ENCODE measurements at regions not wholly inside any gene's neighbourhood (a gene's known extent, or its start where the extent isn't known, plus 50 kb on each side); places are given as distances from the start of the nearest gene placed in this dataset.
A peak's percentile ranks its signal among the peaks of the same experiment; 100 is the strongest.

DNA sequence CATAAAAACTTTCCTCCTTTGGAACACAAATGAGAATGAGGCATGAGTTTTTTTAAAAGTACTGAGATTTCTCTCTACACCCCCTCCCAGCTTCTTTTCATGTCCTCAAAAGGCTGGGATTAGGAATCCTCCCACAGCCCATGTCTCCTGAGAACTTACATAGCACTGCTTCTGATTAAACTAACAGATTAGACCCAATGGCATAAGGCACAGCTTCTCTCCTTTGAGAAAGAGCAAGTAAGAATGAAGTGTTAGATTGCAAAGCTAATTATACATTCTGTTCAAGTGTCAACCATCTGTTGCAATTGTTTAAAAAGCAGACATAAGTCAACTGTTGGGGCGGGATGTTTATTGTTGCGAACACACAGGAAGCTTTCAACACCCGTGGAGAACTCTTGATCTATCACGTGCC, 715.1 kb downstream of the CDH11 start:
- H3K27me3 ChIP-seq = no peaks in the 10 kb centered on the region
- no peak overlapping the region for H3K27ac ChIP-seq
- TF ChIP-seq, protein P1, sequence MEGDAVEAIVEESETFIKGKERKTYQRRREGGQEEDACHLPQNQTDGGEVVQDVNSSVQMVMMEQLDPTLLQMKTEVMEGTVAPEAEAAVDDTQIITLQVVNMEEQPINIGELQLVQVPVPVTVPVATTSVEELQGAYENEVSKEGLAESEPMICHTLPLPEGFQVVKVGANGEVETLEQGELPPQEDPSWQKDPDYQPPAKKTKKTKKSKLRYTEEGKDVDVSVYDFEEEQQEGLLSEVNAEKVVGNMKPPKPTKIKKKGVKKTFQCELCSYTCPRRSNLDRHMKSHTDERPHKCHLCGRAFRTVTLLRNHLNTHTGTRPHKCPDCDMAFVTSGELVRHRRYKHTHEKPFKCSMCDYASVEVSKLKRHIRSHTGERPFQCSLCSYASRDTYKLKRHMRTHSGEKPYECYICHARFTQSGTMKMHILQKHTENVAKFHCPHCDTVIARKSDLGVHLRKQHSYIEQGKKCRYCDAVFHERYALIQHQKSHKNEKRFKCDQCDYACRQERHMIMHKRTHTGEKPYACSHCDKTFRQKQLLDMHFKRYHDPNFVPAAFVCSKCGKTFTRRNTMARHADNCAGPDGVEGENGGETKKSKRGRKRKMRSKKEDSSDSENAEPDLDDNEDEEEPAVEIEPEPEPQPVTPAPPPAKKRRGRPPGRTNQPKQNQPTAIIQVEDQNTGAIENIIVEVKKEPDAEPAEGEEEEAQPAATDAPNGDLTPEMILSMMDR (IDR thresholded peaks at IDR 0.05) = no peak
- TF ChIP-seq POLR2A (IDR thresholded peaks at IDR 0.05) = no peak
- DNase-seq (no peak), ATAC-seq (no peak)
- intact Hi-C loops (cut with DNase I) = no loop called here
- no peaks in the 10 kb centered on the region for H3K36me3 ChIP-seq
- H3K4me3 ChIP-seq = no peak overlapping the region
- no peaks in the 10 kb centered on the region for H3K9me3 ChIP-seq
- H3K4me1 ChIP-seq = peaks cover 0 to 7% (median 0%) of the 10 kb centered on the region in 12 donors
- 26 to 47% (median 32%) methylated on average over 4 of the region's 4 CpGs for WGBS, 4 donors

DNA sequence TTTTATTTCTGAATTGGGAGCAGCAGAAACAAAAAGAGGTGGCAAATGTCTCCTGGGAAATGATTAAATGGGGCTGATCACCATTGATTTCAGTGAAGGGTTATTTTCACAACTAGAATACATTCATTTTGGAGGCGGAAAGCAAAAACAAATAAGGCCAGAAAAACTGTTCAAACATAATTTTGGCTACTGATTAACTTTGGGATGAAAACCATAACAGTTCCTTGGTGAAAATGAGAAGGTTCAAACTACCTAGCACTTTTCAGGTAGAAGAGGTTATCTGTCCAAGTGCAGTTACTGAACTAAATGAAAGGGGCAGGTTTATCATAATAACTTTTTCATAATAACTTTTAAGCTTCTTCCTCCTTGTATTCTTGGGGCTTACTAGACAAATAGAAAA, 718.5 kb downstream of the CDH11 start:
- no peak overlapping the region for H3K4me3 ChIP-seq
- intact Hi-C loops (cut with DNase I) = no loop called here
- WGBS, 4 donors = 93 to 95% (median 94%) methylated on average over 1 of the region's 1 CpG

DNA sequence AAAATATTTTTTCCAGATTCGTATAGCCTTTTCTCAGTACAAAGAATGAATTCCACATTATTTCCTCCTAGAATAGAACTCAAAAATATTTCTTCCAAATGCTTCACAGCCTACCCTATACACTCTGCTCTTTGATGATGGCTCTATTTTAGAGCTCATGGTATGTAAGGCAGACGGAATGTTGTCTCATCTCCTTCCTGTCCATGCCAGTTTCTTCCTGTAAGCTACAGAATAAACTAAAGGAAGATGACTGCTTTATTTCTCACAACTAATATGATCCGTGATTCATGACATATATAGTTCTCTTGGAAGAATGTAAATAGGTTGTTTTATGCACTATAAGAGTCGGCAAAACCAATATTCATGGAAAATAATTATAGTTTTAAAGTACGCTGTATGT, 723.1 kb downstream of the CDH11 start:
- no peaks in the 10 kb centered on the region for H3K9me3 ChIP-seq
- H3K4me3 ChIP-seq = no peak overlapping the region
- no peaks in the 10 kb centered on the region for H3K36me3 ChIP-seq
- peaks cover 0 to 9% (median 0%) of the 10 kb centered on the region in 12 donors for H3K4me1 ChIP-seq
- TF ChIP-seq POLR2A (IDR thresholded peaks at IDR 0.05) = no peak
- TF ChIP-seq, protein P1 (IDR thresholded peaks at IDR 0.05) = no peak
- DNase-seq = no peak
- no peaks in the 10 kb centered on the region for H3K27me3 ChIP-seq
- no peak overlapping the region for H3K27ac ChIP-seq
- 70 to 86% (median 79%) methylated on average over 5 of the region's 5 CpGs for WGBS, 4 donors
- intact Hi-C loops (cut with DNase I) = no loop called here
- ATAC-seq = no peak

More for the DNA sequence above, 718.5 kb downstream of the CDH11 start:
- H3K27ac ChIP-seq = no peak overlapping the region
- TF ChIP-seq, protein P1 (IDR thresholded peaks at IDR 0.05) = no peak
- TF ChIP-seq POLR2A (IDR thresholded peaks at IDR 0.05) = no peak
- H3K4me1 ChIP-seq = peaks cover 0 to 3% (median 0%) of the 10 kb centered on the region in 12 donors
- no peaks in the 10 kb centered on the region for H3K27me3 ChIP-seq
- no peaks in the 10 kb centered on the region for H3K9me3 ChIP-seq
- DNase-seq (no peak), ATAC-seq (no peak)
- H3K36me3 ChIP-seq = no peaks in the 10 kb centered on the region

DNA sequence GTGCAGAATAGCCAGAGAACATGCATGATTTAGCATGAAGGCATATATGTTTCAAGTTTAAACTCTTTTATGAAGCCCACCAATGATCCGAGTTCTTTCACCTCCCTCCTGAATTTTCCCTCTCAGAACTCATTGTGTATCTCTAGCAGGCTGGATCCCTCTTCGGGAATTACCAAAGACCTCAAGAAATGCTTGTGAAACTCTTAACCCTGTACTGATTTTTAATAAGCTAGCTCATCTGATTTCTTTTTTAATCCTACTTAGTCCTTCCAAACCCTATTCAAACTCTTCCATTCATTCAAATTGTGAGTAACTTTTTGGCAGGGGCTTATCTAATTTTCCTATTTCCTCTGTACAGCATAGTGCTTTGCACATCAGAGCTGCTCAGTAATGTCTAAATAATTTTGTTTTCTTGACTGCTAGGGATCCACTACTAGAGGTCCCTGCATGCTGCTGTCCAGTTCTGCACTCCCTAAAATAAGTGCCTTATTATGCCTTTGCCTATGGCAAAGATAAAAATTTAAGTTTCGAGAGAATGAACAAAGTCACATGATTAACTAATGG, 723.8 kb downstream of the CDH11 start:
- Histone ChIP-seq H3K4me1 (peaks cover 0 to 9% (median 0%) of the 10 kb centered on the region in 12 donors), H3K27me3 (no peaks in the 10 kb centered on the region), H3K27ac (no peak overlapping the region), H3K4me3 (no peak overlapping the region), H3K9me3 (no peaks in the 10 kb centered on the region), H3K36me3 (no peaks in the 10 kb centered on the region)
- 61 to 65% (median 63%) methylated on average over 3 of the region's 3 CpGs for WGBS, 4 donors
- intact Hi-C loops (cut with DNase I) = no loop called here
- DNase-seq (no peak), ATAC-seq (peak; percentile 61 to 89 (median 74))
- no peak for TF ChIP-seq POLR2A (IDR thresholded peaks at IDR 0.05)
- TF ChIP-seq, protein P1 (IDR thresholded peaks at IDR 0.05) = no peak
